Activated T-helper 2 cell treated with anti-CD3 and anti-CD28 coated beads, Interferon-gamma antibody, Interleukin-2, Interleukin-4, amounts not matched to agents 10 μg/mL and 5 μg/mL and 100 μg/mL, durations not matched to agents 14 hours and 24 hours and 36 hours (primary cell): ENCODE measurements at regions not wholly inside any gene's neighbourhood (a gene's known extent, or its start where the extent isn't known, plus 50 kb on each side); places are given as distances from the start of the nearest gene placed in this dataset.
"Not testable (repeated sequence)": the region's sequence is repeated elsewhere in the genome, so short reads cannot be mapped to it uniquely, and the experiment has no call there.

Experiments
- DNase-seq: peaks from one replicate; pipeline ENCODE4 v3.0.0; 2021; ENCODE audit warnings: low spot score
- H3K27ac Mint-ChIP-seq: one replicate; pipeline ENCODE4 v1.8.0; 2021; ENCODE audit warnings: mixed read lengths
- H3K27me3 Mint-ChIP-seq: one replicate; pipeline ENCODE4 v1.8.0; 2021; ENCODE audit warnings: low read depth, mixed read lengths
- H3K36me3 Mint-ChIP-seq: one replicate; pipeline ENCODE4 v1.8.0; 2021; ENCODE audit warnings: low read depth, mixed read lengths
- H3K4me1 Mint-ChIP-seq: one replicate; pipeline ENCODE4 v1.8.0; 2021; ENCODE audit warnings: low read depth, mixed read lengths
- H3K4me3 Mint-ChIP-seq: one replicate; pipeline ENCODE4 v1.8.0; 2021; ENCODE audit warnings: low read depth, mild to moderate bottlenecking, moderate library complexity, mixed read lengths
- H3K9me3 Mint-ChIP-seq: one replicate; pipeline ENCODE4 v1.8.0; 2021; ENCODE audit warnings: mixed read lengths
- intact Hi-C: fragments of 100-400 bp; cut with micrococcal nuclease; formaldehyde crosslinking; loops from one replicate; pipeline ENCODE4 v1.15.1; 2023

DNA sequence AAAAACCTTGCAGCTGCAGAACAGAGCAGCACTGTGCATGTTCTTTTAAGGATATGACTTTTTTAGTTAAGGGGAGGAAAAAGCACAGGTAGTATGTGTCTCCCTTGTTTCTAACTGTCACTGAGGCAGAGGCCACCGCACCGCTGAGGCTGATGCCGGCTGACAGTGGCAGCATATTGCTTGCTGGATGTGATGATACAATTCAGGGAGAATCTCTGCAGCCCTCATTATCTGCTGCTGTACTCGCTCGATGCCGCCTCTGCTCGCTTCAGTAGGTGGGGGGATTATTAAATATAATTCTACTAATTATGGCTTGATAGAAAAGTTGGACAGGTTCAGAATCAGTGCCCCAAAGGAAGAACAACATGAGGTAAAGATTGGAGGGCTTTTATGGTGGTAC, 378.8 kb upstream of the NOCT start:
- H3K4me3 Mint-ChIP-seq, result no peak overlapping the region
- H3K27ac Mint-ChIP-seq, result no peak overlapping the region
- H3K9me3 Mint-ChIP-seq, result no peaks in the 10 kb centered on the region
- no peaks in the 10 kb centered on the region for H3K36me3 Mint-ChIP-seq
- no peaks in the 10 kb centered on the region for H3K27me3 Mint-ChIP-seq
- no peak for DNase-seq
- H3K4me1 Mint-ChIP-seq, result no peaks in the 10 kb centered on the region
- intact Hi-C loops, result no loop called here

DNA sequence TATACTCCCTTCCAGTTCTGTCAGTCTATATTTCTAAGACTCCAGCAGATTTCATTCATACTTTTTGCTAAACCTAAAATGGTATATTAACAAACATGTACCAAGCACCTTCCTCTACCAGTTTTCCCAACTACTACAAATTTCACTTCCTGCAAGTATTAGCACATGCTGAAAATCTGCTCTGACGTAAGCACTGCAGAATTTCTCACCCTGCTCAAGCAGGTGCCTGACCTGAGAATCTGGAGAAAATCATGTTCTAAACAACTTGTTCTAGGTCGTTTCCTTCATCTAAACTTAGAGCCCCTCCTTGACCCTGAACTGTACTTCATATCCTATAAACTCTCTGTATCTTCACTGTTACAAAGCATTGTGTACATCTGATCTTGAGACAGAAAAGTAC, 380.7 kb upstream of the NOCT start:
- Mint-ChIP-seq H3K9me3 (no peaks in the 10 kb centered on the region), H3K4me1 (no peaks in the 10 kb centered on the region), H3K27me3 (no peaks in the 10 kb centered on the region), H3K36me3 (no peaks in the 10 kb centered on the region), H3K4me3 (no peak overlapping the region), H3K27ac (no peak overlapping the region)
- intact Hi-C loops, result no loop called here
- no peak for DNase-seq

GRCh38 chr4:138633580-138633904, 382.0 kb upstream of the NOCT start:
- Mint-ChIP-seq H3K4me3 (no peak overlapping the region), H3K27me3 (no peaks in the 10 kb centered on the region), H3K9me3 (no peaks in the 10 kb centered on the region), H3K4me1 (no peaks in the 10 kb centered on the region), H3K36me3 (no peaks in the 10 kb centered on the region), H3K27ac (no peak overlapping the region)
- intact Hi-C loops, result no loop called here
- DNase-seq, result no peak

GRCh38 chr4:138632856-138633579, 382.6 kb upstream of the NOCT start:
- Mint-ChIP-seq H3K9me3 (no peaks in the 10 kb centered on the region), H3K4me1 (no peaks in the 10 kb centered on the region), H3K27me3 (no peaks in the 10 kb centered on the region), H3K36me3 (no peaks in the 10 kb centered on the region), H3K27ac (no peak overlapping the region), H3K4me3 (no peak overlapping the region)
- no peak for DNase-seq
- intact Hi-C loops, result no loop called here

DNA sequence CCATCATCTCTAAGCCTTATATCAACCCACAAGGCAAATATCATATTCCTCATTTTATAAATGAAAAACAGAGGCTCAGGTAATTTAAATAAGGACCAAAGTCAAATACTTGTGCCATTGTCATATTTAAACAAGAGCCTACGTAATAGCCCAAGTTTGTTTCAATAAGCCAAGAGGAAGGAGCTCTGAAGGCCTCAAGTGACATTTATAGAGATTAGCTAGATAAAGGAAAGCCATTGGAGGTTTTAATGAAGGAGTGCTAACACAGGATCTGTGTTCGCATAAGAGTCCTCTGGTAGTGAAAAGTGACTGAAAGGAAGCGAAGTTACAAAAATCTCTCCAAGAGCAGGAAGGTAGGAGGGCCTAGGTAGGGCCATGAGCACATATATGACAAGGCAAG, 384.9 kb upstream of the NOCT start:
- H3K9me3 Mint-ChIP-seq, result no peaks in the 10 kb centered on the region
- no peak overlapping the region for H3K27ac Mint-ChIP-seq
- no peaks in the 10 kb centered on the region for H3K36me3 Mint-ChIP-seq
- H3K4me3 Mint-ChIP-seq, result no peak overlapping the region
- intact Hi-C loops, result no loop called here
- H3K4me1 Mint-ChIP-seq, result no peaks in the 10 kb centered on the region
- H3K27me3 Mint-ChIP-seq, result no peaks in the 10 kb centered on the region
- DNase-seq, result no peak

DNA sequence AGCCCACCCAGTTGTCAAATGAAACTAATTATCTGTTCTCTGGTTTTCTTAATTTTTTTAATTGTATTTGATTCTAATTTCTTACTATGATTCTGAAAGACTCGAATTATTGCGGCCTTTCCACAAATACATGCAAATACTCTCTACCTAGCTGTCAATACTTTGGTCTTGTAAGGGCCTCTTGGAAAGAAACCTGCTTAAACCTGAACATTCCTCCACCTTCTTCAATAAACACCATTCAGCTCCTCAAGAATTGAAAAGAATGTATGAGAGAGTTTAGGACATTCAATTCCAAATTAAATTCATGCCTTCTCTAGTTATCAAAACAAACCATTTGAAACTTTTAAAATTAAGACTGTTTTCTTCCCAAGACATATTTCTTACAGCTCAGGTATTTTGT, 385.9 kb upstream of the NOCT start:
- Mint-ChIP-seq H3K4me3 (no peak overlapping the region), H3K27me3 (no peaks in the 10 kb centered on the region), H3K36me3 (no peaks in the 10 kb centered on the region), H3K9me3 (no peaks in the 10 kb centered on the region), H3K27ac (no peak overlapping the region), H3K4me1 (no peaks in the 10 kb centered on the region)
- intact Hi-C loops, result no loop called here
- no peak for DNase-seq

- H3K36me3 Mint-ChIP-seq, result no peaks in the 10 kb centered on the region
- H3K4me1 Mint-ChIP-seq, result no peaks in the 10 kb centered on the region
- no peak for DNase-seq
- H3K9me3 Mint-ChIP-seq, result no peaks in the 10 kb centered on the region
- no peak overlapping the region for H3K4me3 Mint-ChIP-seq
- H3K27ac Mint-ChIP-seq, result no peak overlapping the region
- intact Hi-C loops, result no loop called here
- no peaks in the 10 kb centered on the region for H3K27me3 Mint-ChIP-seq
Observed at GRCh38 chr4:138627096-138627495, 384.9 kb upstream of the SLC7A11 start.

DNA sequence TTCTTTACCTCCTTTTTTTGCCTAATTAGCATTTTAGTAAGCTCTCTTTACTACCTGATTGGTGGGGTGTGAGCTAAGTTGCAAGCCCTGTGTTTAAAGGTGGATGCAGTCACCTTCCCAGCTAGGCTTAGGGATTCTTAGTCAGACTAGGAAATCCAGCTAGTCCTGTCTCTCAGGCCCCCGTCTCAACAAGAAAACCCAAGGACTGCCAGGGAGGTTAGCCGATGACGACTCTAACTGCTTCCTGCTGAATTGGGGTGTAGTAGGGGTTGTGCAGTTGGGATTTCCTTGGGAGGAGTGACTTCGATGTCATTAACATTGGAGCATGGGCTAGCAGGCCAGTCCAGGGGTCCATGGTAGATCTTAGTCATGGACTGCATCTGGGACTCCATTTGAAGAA, 380.2 kb upstream of the SLC7A11 start:
- H3K9me3 Mint-ChIP-seq, intact Hi-C loops, H3K4me1 Mint-ChIP-seq, H3K27ac Mint-ChIP-seq, H3K4me3 Mint-ChIP-seq, H3K36me3 Mint-ChIP-seq, H3K27me3 Mint-ChIP-seq, DNase-seq: not testable (repeated sequence)

GRCh38 chr4:138616775-138617174, 374.6 kb upstream of the SLC7A11 start:
- Mint-ChIP-seq H3K4me1 (no peaks in the 10 kb centered on the region), H3K36me3 (no peaks in the 10 kb centered on the region), H3K4me3 (no peak overlapping the region), H3K27me3 (no peaks in the 10 kb centered on the region), H3K27ac (no peak overlapping the region), H3K9me3 (no peaks in the 10 kb centered on the region)
- intact Hi-C loops, result no loop called here
- no peak for DNase-seq

DNA sequence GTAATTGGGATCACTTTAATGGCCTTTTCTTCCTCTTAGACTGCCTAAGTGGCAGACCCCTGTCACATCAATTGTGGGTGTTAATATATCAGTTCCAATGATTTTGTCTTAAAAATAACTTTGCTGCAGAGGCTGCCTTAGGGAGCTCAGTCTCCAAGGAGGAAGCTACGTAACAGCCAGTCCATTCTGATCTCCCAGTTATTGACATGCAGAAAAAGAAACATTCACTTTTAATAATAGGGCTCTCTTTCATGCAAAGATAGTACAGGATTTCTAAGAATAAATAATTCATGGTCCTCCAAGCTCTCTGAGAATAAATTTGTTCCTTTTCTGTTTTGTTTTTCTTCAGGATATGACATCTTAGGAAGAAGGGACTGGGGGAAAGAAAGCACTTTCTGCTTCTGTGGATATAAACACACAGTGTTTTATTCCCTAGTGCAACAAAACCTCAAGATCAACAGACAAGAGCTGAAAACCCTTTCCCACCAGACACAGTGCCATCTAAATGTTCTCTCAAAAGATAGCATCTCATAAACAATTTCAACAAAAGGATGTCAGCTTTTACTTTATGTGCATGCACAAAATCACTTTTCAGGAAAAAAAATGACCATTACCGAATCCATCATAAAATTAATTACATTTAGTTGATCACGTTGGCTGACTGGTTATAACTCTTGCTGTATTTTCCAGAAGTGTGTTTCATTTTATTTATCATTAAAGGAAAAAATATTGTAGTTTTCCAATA, 372.4 kb upstream of the SLC7A11 start:
- Mint-ChIP-seq H3K27ac (no peak overlapping the region), H3K27me3 (no peaks in the 10 kb centered on the region), H3K36me3 (no peaks in the 10 kb centered on the region), H3K4me3 (no peak overlapping the region), H3K4me1 (no peaks in the 10 kb centered on the region), H3K9me3 (no peaks in the 10 kb centered on the region)
- no peak for DNase-seq
- intact Hi-C loops, result no loop called here

GRCh38 chr4:138612428-138612827, 370.3 kb upstream of the SLC7A11 start:
- H3K4me1 Mint-ChIP-seq, result no peaks in the 10 kb centered on the region
- H3K27ac Mint-ChIP-seq, result no peak overlapping the region
- no peak for DNase-seq
- no peak overlapping the region for H3K4me3 Mint-ChIP-seq
- H3K36me3 Mint-ChIP-seq, result no peaks in the 10 kb centered on the region
- no peaks in the 10 kb centered on the region for H3K9me3 Mint-ChIP-seq
- H3K27me3 Mint-ChIP-seq, result no peaks in the 10 kb centered on the region
- intact Hi-C loops, result no loop called here

GRCh38 chr4:138611721-138612120, 369.6 kb upstream of the SLC7A11 start:
- intact Hi-C loops, result no loop called here
- no peaks in the 10 kb centered on the region for H3K9me3 Mint-ChIP-seq

GRCh38 chr4:138611017-138611416, 368.9 kb upstream of the SLC7A11 start:
- Mint-ChIP-seq H3K4me3 (no peak overlapping the region), H3K36me3 (no peaks in the 10 kb centered on the region), H3K9me3 (no peaks in the 10 kb centered on the region), H3K4me1 (no peaks in the 10 kb centered on the region), H3K27me3 (no peaks in the 10 kb centered on the region), H3K27ac (no peak overlapping the region)
- no peak for DNase-seq
- intact Hi-C loops, result no loop called here

More at GRCh38 chr4:138611721-138612120, 369.6 kb upstream of the SLC7A11 start:
- Mint-ChIP-seq H3K4me3 (no peak overlapping the region), H3K27me3 (no peaks in the 10 kb centered on the region), H3K4me1 (no peaks in the 10 kb centered on the region), H3K27ac (no peak overlapping the region), H3K36me3 (no peaks in the 10 kb centered on the region)
- no peak for DNase-seq
